ENCODE measurements at regions not wholly inside any gene's neighbourhood (a gene's known extent, or its start where the extent isn't known, plus 50 kb on each side); places are given as distances from the start of the nearest gene placed in this dataset.
"Not testable (repeated sequence)": the region's sequence is repeated elsewhere in the genome, so short reads cannot be mapped to it uniquely, and the experiment has no call there.

- intact Hi-C loops (cut with DNase I; ENCODE audit: low total_unique reads), result loop anchor here (5.0 kb wide), 1 partner anchor 327 kb away; no protein-coding TSS in a partner anchor
- WGBS, 5 donors, result 48 to 82% (median 67%) methylated on average over 1 of the region's 1 CpG
- H3K27ac ChIP-seq, result no peak overlapping the region
Measured at GRCh38 chr22:22960307-22960706, 72.7 kb downstream of the IGLL5 start.

GRCh38 chr22:22961574-22961973 is 74.0 kb downstream of the IGLL5 start:
- no peak for DNase-seq
- TF ChIP-seq CTCF (IDR thresholded peaks at IDR 0.05 in 8 of 11, conservative IDR thresholded peaks at IDR 0.05 in 3 of 11), result no peak
- no peak for TF ChIP-seq POLR2A (IDR thresholded peaks at IDR 0.05)
- no peak for TF ChIP-seq POLR2AphosphoS5 (IDR thresholded peaks at IDR 0.05)
- no peak overlapping the region for H3K27ac ChIP-seq
- H3K4me1 ChIP-seq, result peaks cover 0 to 6% (median 0%) of the 10 kb centered on the region in 6 donors
- intact Hi-C loops (cut with DNase I; ENCODE audit: low total_unique reads), result loop anchor here (5.0 kb wide), 1 partner anchor 326 kb away; no protein-coding TSS in a partner anchor
- H3K36me3 ChIP-seq, result no peaks in the 10 kb centered on the region
- peaks cover 0 to 12% (median 0%) of the 10 kb centered on the region in 7 donors for H3K27me3 ChIP-seq (replicated peaks in 1 of 7)
- no peak overlapping the region for H3K4me3 ChIP-seq
- H3K9me3 ChIP-seq, result peaks cover 0 to 19% (median 12%) of the 10 kb centered on the region in 8 donors
- 91 to 100% (median 95%) methylated on average over 1 of the region's 1 CpG for WGBS, 5 donors

More at GRCh38 chr22:22960307-22960706, 72.7 kb downstream of the IGLL5 start:
- H3K9me3 ChIP-seq, result peaks cover 0 to 19% (median 12%) of the 10 kb centered on the region in 8 donors
- no peak for DNase-seq
- no peak overlapping the region for H3K4me3 ChIP-seq
- no peaks in the 10 kb centered on the region for H3K36me3 ChIP-seq
- H3K27me3 ChIP-seq (replicated peaks in 1 of 7), result peaks cover 0 to 7% (median 0%) of the 10 kb centered on the region in 7 donors
- H3K4me1 ChIP-seq, result peaks cover 0 to 14% (median 5%) of the 10 kb centered on the region in 6 donors
- TF ChIP-seq POLR2AphosphoS5 (IDR thresholded peaks at IDR 0.05), result no peak
- TF ChIP-seq POLR2A (IDR thresholded peaks at IDR 0.05), result no peak
- TF ChIP-seq CTCF (IDR thresholded peaks at IDR 0.05 in 8 of 11, conservative IDR thresholded peaks at IDR 0.05 in 3 of 11), result no peak

- no peaks in the 10 kb centered on the region for H3K36me3 ChIP-seq
- intact Hi-C loops (cut with DNase I; ENCODE audit: low total_unique reads), result no loop called here
- no peak for DNase-seq
- H3K4me1 ChIP-seq, result no peaks in the 10 kb centered on the region
- H3K27ac ChIP-seq, result no peak overlapping the region
- no peak for TF ChIP-seq CTCF (IDR thresholded peaks at IDR 0.05 in 8 of 11, conservative IDR thresholded peaks at IDR 0.05 in 3 of 11)
- TF ChIP-seq POLR2AphosphoS5 (IDR thresholded peaks at IDR 0.05), result no peak
- TF ChIP-seq POLR2A (IDR thresholded peaks at IDR 0.05), result no peak
- H3K4me3 ChIP-seq, result no peak overlapping the region
- H3K9me3 ChIP-seq, result peaks cover 0 to 12% (median 0%) of the 10 kb centered on the region in 8 donors
- H3K27me3 ChIP-seq (replicated peaks in 1 of 7), result peaks cover 0 to 32% (median 0%) of the 10 kb centered on the region in 7 donors
- WGBS, 5 donors, result 68 to 81% (median 71%) methylated on average over 1 of the region's 1 CpG
Measured at GRCh38 chr22:22968366-22968765, 80.8 kb downstream of the IGLL5 start.

- intact Hi-C loops (cut with DNase I; ENCODE audit: low total_unique reads), result loop anchor here (10.0 kb wide), 1 partner anchor 62 kb away; no protein-coding TSS in a partner anchor
- H3K9me3 ChIP-seq, H3K27ac ChIP-seq, DNase-seq, H3K4me1 ChIP-seq, H3K4me3 ChIP-seq, H3K36me3 ChIP-seq: not testable (repeated sequence)
- peaks cover 0 to 29% (median 0%) of the 10 kb centered on the region in 7 donors for H3K27me3 ChIP-seq (replicated peaks in 1 of 7)
- 64 to 99% (median 66%) methylated on average over 3 of the region's 3 CpGs for WGBS, 5 donors
Measured at GRCh38 chr22:22972605-22973004, 85.0 kb downstream of the IGLL5 start.
